ENCODE measurements at regions not wholly inside any gene's neighbourhood (a gene's known extent, or its start where the extent isn't known, plus 50 kb on each side); places are given as distances from the start of the nearest gene placed in this dataset.

- DNase-seq (ENCODE audit: low read depth) = no peak
These were observed 618.8 kb upstream of the CCDC54 start for GRCh38 chr3:106758459-106758858.

DNA sequence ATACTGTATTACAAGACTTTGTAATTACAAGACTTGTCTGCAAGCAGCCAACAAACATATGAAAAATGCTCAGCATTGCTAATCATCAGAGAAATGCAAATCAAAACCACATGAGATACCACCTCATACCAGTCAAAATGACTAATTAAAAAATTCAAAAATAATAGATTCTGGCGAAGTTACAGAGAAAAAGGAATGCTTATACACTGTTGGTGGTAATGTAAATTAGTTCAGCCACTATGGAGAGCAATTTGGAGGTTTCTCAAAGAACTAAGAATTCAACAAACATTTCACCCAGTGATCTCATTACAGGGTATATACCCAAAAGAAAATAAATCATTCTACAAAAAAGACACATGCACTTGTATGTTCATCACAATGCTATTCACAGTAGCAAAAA, 617.5 kb upstream of the CCDC54 start:
- no peak for DNase-seq (ENCODE audit: low read depth)

DNA sequence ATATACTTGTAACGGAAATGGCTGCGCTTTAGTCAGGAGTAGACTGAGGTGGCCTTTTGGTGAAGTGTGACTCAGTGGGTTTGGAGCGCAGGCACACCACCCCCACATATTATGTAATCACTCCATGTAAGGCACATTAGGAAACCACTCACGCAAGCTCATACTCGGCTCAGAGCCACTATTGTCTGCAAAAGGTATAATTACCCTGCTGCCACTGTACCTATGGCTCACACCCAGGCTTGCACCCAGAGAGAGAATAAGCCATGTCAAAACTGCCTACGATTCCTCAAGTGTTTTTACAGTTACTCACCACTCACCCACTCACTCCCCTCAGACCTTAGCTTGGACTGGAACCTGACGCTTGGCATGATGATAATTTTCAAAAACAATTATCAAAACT, 611.9 kb upstream of the CCDC54 start:
- DNase-seq (ENCODE audit: low read depth) = no peak

DNA sequence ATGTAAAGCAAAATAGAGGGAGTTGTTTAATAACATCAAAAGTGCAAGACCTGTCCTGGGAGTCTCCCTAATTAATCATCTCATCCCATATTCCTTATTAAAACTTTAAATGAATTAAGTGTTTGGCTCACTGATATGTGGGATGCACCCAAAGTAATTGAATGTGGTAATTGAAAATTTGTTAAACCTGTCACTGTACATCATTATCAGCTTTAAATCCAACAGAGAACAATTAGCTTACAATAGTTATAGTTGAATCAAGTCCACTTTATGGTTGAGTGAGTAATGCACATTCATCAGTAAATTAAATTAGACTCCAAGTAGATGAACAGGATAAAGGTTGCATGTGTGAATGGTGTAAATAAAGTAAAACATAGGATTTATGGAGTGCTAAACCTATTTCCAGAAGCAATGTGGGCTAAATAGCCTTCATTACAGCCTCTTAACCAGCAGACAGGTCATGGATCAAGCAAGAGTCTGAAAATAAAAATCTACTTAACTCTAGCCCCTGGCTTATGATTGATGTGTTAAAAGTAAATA, 608.2 kb upstream of the CCDC54 start:
- no peak for DNase-seq (ENCODE audit: low read depth)

DNA sequence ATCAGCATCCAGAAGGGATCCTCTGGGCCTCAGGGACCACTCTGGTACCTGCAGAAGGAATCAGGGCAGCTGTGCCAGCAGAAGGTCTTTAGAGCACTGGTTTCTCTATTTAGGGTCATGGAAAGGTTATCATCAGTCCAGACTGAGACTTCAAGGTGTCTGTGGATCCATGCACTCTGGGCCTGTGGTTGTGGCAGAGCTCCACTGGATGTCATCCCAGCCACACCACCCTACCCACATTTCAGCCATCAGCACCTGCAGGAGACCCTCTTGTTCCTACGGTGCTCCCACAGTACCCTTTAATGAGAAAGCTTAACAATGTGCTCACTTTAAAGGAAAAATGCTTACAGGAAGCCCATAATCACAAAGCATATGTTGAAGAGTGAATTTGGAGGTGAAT, 603.4 kb upstream of the CCDC54 start:
- DNase-seq (ENCODE audit: low read depth) = no peak

DNA sequence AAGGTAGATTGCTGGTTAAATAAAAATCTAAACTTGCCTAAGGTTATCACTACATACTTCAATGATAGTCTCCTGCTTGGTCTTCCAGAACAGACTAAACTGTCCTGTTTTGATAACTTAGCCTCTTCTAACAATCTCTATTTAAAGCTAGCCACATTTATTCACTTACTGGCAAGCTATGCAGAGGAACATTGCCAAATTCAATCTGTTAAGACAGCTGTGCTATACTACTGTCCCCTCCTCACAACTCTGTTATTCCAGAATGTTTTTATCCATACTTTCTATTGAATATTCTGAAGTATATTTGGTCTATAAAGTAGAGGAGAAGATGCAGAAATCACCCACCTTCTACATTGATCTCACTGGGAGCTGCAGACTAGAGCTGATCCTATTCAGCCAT, 594.0 kb upstream of the CCDC54 start:
- no peak for DNase-seq (ENCODE audit: low read depth)

- DNase-seq (ENCODE audit: low read depth) = no peak
These were observed 588.0 kb upstream of the CCDC54 start for GRCh38 chr3:106789276-106789675.

DNA sequence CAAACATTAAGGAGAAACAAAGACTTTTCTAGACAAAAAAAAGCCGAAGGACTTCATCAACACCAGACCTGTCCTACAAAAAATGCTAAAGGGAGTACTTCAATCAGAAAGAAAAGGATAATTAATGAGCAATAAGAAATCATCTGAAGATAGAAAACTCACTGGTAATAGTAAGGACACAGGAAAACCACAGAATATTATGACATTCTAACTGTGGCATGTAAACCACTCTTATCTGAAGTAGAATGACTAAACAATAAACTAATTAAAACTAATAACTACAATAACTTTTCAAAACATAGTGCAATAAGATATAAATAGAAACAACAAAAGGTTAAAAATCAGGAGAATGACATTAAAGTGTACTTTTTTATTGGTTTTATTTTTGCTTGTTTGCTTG, 584.5 kb upstream of the CCDC54 start:
- no peak for DNase-seq (ENCODE audit: low read depth)

DNA sequence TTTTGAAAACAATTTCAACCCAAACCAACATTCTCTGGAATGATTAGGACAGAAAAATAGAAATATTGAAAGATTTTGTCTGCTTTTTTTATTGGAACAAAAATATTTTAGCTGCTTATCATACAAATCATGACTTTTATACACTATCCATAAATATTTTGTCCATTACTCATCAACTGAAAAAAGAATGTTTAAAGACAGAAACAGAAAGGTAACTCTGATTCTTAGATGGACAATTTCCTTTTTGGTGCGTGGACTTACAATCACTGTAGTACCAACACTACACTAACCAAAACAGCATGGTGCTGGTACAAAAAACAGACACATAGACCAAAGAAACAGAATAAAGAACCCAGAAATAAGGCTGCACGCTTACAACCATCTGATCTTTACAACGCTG, 582.8 kb upstream of the CCDC54 start:
- no peak for DNase-seq (ENCODE audit: low read depth)

DNA sequence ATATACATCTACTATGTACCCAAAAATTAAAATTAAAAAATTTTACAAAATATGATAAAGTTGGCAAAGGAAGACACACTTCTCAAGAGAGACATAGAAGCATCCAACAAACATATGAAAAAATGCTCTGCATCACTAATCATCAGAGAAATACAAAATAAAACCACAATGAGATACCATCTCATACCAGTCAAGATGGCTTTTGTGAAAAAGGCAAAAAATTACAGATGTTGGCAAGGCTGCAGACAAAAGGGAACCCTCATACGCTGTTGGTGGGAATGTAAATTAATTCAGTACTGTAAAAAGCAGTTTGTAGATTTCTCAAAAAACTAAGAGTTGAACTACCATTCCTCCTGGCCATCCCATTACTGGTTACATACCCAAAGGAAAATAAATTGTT, 581.7 kb upstream of the CCDC54 start:
- DNase-seq (ENCODE audit: low read depth) = no peak

DNA sequence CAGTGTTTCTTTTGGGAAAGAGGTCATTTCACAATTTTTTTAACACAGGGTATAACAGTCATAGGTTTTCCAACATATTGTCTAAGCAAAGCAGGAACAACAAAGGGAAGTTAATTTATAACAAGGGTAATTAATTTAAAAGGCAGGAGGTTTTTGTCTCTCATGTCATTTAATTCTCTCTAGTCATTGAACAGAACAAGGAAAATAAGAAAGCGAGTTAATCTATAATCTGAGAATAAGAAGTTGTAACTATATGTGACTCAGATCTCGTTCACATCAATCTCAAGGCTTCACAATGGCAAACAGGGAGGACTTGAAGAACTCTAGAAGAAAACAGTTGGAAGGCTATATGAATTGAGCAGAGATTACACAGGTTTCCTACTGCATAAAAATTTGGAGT, 579.8 kb upstream of the CCDC54 start:
- DNase-seq (ENCODE audit: low read depth) = no peak

- DNase-seq (ENCODE audit: low read depth) = no peak
These were observed 571.6 kb upstream of the CCDC54 start for GRCh38 chr3:106805625-106806024.

DNA sequence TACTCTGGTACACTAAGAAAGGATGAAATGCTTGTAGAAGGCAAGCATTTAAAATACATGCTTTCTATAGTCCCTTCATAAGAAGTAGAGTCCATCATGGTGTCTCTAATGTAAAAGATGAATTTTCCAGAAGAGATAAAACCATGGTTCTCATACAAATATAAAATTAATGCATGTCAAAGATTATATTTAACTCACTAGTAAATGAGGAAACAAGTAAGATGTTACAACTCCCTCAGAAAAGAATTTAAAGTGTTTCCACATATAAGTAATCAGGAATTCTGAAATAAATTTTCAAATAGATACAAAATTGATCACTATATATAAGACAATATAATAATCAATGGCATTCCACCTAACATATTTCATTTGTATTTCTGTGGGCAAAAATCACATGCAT, 570.3 kb upstream of the CCDC54 start:
- no peak for DNase-seq (ENCODE audit: low read depth)

GRCh38 chr3:106809041-106809440, 568.2 kb upstream of the CCDC54 start:
- DNase-seq (ENCODE audit: low read depth) = no peak

DNA sequence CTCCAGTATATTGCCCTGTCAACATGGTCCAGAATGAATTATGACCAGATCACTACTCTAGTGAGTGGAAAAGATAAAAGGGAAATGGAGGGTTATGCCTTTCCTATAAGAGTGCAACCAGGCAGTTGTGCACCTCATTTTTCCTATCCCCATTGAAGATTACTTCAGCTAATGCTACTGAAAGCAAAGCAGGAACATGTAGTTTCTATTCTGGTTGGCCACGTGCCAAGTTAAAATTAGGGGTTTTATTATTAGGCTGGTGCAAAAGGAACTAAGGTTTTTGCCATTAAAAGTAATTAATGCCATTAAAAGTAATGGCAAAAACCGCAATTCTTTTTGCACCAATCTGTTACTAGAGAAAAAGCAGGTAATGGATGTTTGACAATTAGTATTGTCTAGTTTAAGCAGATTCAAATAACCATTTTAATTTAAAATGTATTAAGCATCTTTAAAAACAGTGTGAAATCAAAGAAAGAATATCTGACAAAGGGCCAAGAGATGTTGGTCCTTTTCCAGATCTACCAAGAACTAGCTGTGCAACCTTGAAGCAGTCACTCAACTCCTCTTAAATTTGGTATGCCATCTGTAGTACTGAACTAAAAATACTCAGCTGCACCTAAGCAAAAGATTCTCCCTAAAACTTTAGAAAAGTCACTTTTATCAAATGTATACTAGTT, 567.5 kb upstream of the CCDC54 start:
- DNase-seq (ENCODE audit: low read depth) = no peak

GRCh38 chr3:106810300-106810875, 566.9 kb upstream of the CCDC54 start:
- DNase-seq (ENCODE audit: low read depth) = no peak

- DNase-seq (ENCODE audit: low read depth) = no peak
These were observed 565.9 kb upstream of the CCDC54 start for GRCh38 chr3:106811376-106811775.

DNA sequence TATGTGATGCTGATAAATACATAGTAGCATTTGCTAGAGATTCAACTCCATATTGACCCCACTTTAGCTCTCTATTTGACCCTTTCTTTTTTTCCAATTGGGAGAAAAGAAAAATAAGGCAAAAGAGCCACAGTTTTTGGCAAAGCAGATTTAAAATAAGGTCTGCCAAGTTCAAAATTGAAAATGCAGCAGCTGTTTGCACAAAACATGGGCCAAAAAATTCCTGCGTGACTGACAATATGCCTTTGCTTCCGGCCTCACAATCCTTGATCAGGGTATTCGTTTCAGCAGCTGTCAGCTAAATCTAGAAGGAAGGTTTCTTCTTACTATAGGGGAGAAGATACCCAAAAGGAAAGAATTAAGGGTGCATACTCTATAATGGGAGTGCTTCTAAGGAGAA, 563.5 kb upstream of the CCDC54 start:
- no peak for DNase-seq (ENCODE audit: low read depth)

GRCh38 chr3:106814231-106814630, 563.0 kb upstream of the CCDC54 start:
- DNase-seq (ENCODE audit: low read depth) = no peak

GRCh38 chr3:106816838-106817237, 560.4 kb upstream of the CCDC54 start:
- DNase-seq (ENCODE audit: low read depth) = no peak

GRCh38 chr3:106817706-106818105, 559.5 kb upstream of the CCDC54 start:
- DNase-seq (ENCODE audit: low read depth) = no peak

- no peak for DNase-seq (ENCODE audit: low read depth)
These were observed 557.8 kb upstream of the CCDC54 start for GRCh38 chr3:106819440-106819839.

DNA sequence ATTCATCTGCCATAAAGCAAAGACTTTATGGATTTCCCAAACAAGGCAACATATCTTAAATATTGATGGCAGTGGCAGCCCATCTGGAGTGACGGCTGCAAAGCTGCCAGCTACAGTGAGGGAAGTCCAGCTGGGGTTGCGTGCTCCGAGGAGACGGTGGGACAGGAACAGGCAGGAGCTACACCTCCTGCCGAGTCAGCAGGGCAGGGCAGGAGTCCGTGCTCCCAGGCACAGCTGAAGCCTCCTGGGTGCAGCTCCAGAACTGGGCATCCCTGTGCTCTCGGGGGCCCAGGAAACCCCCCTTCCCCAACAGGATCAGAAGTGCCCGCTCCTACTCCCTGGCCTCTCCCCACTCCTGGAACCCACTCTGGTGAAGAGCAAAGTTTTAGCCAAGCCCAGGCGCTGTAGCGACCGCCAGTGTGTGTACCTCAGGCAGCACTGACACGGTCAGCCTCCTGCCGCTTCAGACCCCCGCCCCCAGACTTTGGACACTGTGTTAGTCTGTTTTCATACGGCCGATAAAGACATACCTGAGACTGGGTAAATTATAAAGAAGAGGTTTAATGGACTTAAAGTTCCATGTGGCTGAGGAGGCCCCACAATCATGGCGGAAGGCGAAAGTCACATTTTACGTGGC, 556.4 kb upstream of the CCDC54 start:
- no peak for DNase-seq (ENCODE audit: low read depth)

- no peak for DNase-seq (ENCODE audit: low read depth)
These were observed 555.4 kb upstream of the CCDC54 start for GRCh38 chr3:106821801-106822200.

Measured in activated T-helper 1 cell treated with Interleukin-2 at 50 U/mL for 16 hours (primary cell).